ENCODE measurements at regions not wholly inside any gene's neighbourhood (a gene's known extent, or its start where the extent isn't known, plus 50 kb on each side); places are given as distances from the start of the nearest gene placed in this dataset.
A peak's percentile ranks its signal among the peaks of the same experiment; 100 is the strongest.

- ChIA-PET CTCF (no interaction called here), POLR2A (ENCODE audit: low non-redundant PET) (no interaction called here)
- H3K27ac ChIP-seq, result no peak overlapping the region
- no peak for TF ChIP-seq CTCF (conservative IDR thresholded peaks at IDR 0.05; ENCODE audit: low read depth)
- DNase-seq (ENCODE audit: low spot score), result no peak
Measured at GRCh38 chr10:58937423-58937822, 239.0 kb upstream of the PHYHIPL start.

- no peak for TF ChIP-seq CTCF (conservative IDR thresholded peaks at IDR 0.05; ENCODE audit: low read depth)
- no peak for DNase-seq (ENCODE audit: low spot score)
- ChIA-PET CTCF (interaction anchor here (0.7 to 1.3 kb wide), 2 partner anchors 9 to 1502 kb away, joined by 3 to 4 read pairs; no protein-coding TSS in a partner anchor), POLR2A (ENCODE audit: low non-redundant PET) (no interaction called here)
- no peak overlapping the region for H3K27ac ChIP-seq
Measured at GRCh38 chr10:58942724-58943123, 233.7 kb upstream of the PHYHIPL start.

GRCh38 chr10:58943256-58943890 is 233.1 kb upstream of the PHYHIPL start:
- no peak for TF ChIP-seq CTCF (conservative IDR thresholded peaks at IDR 0.05; ENCODE audit: low read depth)
- no peak for DNase-seq (ENCODE audit: low spot score)
- POLR2A ChIA-PET (ENCODE audit: low non-redundant PET), result no interaction called here
- no peak overlapping the region for H3K27ac ChIP-seq
- CTCF ChIA-PET, result interaction anchor here (0.7 kb wide), 1 partner anchor 1502 kb away, joined by 3 read pairs; no protein-coding TSS in a partner anchor

GRCh38 chr10:58943960-58944359 is 232.5 kb upstream of the PHYHIPL start:
- no peak for DNase-seq (ENCODE audit: low spot score)
- no peak for TF ChIP-seq CTCF (conservative IDR thresholded peaks at IDR 0.05; ENCODE audit: low read depth)
- H3K27ac ChIP-seq, result no peak overlapping the region
- ChIA-PET CTCF (no interaction called here), POLR2A (ENCODE audit: low non-redundant PET) (no interaction called here)

- no peak for TF ChIP-seq CTCF (conservative IDR thresholded peaks at IDR 0.05; ENCODE audit: low read depth)
- ChIA-PET POLR2A (ENCODE audit: low non-redundant PET) (no interaction called here), CTCF (interaction anchor here (0.7 kb wide), 1 partner anchor 167 kb away, joined by 4 read pairs; no protein-coding TSS in a partner anchor)
- H3K27ac ChIP-seq, result no peak overlapping the region
- no peak for DNase-seq (ENCODE audit: low spot score)
Measured at GRCh38 chr10:58948303-58948702, 228.1 kb upstream of the PHYHIPL start.

GRCh38 chr10:58950618-58951017 is 225.8 kb upstream of the PHYHIPL start:
- ChIA-PET CTCF (interaction anchor here (0.6 to 0.8 kb wide), 2 partner anchors 561 to 727 kb away, joined by 3 read pairs; no protein-coding TSS in a partner anchor), POLR2A (ENCODE audit: low non-redundant PET) (no interaction called here)
- peak; percentile 19 for DNase-seq (ENCODE audit: low spot score)
- no peak overlapping the region for H3K27ac ChIP-seq
- TF ChIP-seq CTCF (conservative IDR thresholded peaks at IDR 0.05; ENCODE audit: low read depth), result no peak

Measured in RWPE1 (cell line).